DOHH2 (cell line): ENCODE measurements at regions not wholly inside any gene's neighbourhood (a gene's known extent, or its start where the extent isn't known, plus 50 kb on each side); places are given as distances from the start of the nearest gene placed in this dataset.

Source experiments
- H3F3A ChIP-seq: fragments of 200-600 bp; sonication (generic), shearing (Covaris generic); 2 replicates; pipeline ENCODE4 v1.6.0; 2016; ENCODE audit warnings: antibody characterized with exemption, mild to moderate bottlenecking; ENCODE audit not compliant: control insufficient read depth, insufficient read depth
- H3K27ac ChIP-seq: fragments of 200-600 bp; sonication (generic); 2 replicates; pipeline ENCODE4 v1.5.1; 2014; ENCODE audit warnings: low read depth, mild to moderate bottlenecking, low read length, moderate library complexity
- H3K27me3 ChIP-seq: fragments of 200-600 bp; sonication (generic); 2 replicates; pipeline ENCODE4 v1.6.1; 2014; ENCODE audit warnings: mild to moderate bottlenecking, low read length, mixed read lengths; ENCODE audit not compliant: control insufficient read depth
- H3K36me3 ChIP-seq: fragments of 200-600 bp; sonication (generic); 2 replicates; pipeline ENCODE4 v1.6.1; 2014; ENCODE audit warnings: mild to moderate bottlenecking, low read length, moderate library complexity, mixed read lengths; ENCODE audit not compliant: control insufficient read depth
- H3K4me1 ChIP-seq: fragments of 200-600 bp; sonication (generic); 2 replicates; pipeline ENCODE4 v1.6.1; 2014; ENCODE audit warnings: mild to moderate bottlenecking, low read length, mixed read lengths; ENCODE audit not compliant: control insufficient read depth
- H3K4me2 ChIP-seq: fragments of 200-600 bp; sonication (generic); 2 replicates; pipeline ENCODE4 v1.6.0; 2014; ENCODE audit warnings: mild to moderate bottlenecking, low read length, moderate library complexity
- H3K4me3 ChIP-seq: fragments of 200-600 bp; sonication (generic); 2 replicates; pipeline ENCODE4 v1.5.1; 2014; ENCODE audit warnings: mild to moderate bottlenecking, low read length, mixed read lengths
- H3K79me2 ChIP-seq: fragments of 200-600 bp; sonication (generic); 2 replicates; pipeline ENCODE4 v1.6.1; 2014; ENCODE audit warnings: mild to moderate bottlenecking, low read length, mixed read lengths; ENCODE audit not compliant: control insufficient read depth
- H3K9me2 ChIP-seq: fragments of 200-600 bp; sonication (generic); replicated peaks from 2 replicates; pipeline ENCODE4 v1.6.1; 2014; ENCODE audit warnings: mild to moderate bottlenecking, low read length, mixed read lengths; ENCODE audit not compliant: control insufficient read depth
- H3K9me3 ChIP-seq: fragments of 200-600 bp; sonication (generic); 2 replicates; pipeline ENCODE4 v1.6.1; 2014; ENCODE audit warnings: antibody characterized with exemption, low read length, mixed read lengths; ENCODE audit not compliant: control insufficient read depth, insufficient read depth
- H4K20me1 ChIP-seq: fragments of 200-600 bp; sonication (generic); 2 replicates; pipeline ENCODE4 v1.6.0; 2014; ENCODE audit warnings: low read depth, mild to moderate bottlenecking, antibody characterized with exemption, low read length, moderate library complexity; ENCODE audit not compliant: control insufficient read depth, insufficient read depth
- EZH2phosphoT487 ChIP-seq: fragments of 200-600 bp; sonication (generic); IDR thresholded peaks from 2 replicates; pipeline ENCODE4 v1.6.1; 2017; ENCODE audit warnings: borderline replicate concordance, mild to moderate bottlenecking, antibody characterized with exemption, low read length, moderate library complexity, mixed read lengths
- TF ChIP-seq, protein P1 (sequence below): fragments of 200-600 bp; sonication (generic); IDR thresholded peaks from one replicate; pipeline ENCODE4 v1.5.1; 2014; ENCODE audit warnings: antibody characterized with exemption, mild to moderate bottlenecking, low read depth, low read length; ENCODE audit not compliant: poor library complexity, severe bottlenecking

DNA sequence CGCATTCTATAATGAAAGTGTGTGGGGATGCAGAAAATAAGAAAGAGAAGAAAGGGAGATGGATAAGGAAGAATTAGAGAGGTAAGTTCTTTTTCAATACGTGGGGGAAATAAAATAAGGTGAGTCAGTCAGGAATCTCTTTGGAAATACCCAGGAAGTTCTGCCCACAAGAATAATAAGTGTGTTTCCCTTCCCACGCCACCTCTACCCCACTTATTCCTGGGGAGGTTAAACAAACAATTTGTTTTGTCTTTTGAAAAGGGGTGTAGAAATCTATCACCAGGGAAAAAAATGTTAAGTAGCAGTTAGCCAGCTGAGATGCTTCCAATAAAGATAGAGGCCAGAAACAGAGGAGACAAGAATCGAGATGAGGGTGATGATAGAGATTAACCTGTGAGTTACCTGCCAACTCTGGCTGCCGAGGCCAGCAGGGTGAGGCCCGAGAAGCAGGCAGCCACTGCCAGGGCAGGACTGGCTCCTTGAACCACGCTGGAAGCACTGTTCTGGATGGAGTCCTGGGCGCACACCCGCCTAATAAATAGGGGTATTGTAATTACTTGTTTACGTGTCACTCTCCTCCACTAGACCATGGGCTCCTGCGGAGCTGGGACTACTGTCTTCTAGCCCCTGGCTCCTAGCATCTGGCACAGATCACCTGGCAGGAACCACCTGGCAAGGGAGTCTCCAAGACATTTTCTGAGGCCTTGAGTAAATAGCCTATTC is 191.3 kb downstream of the FGFR2 start:
- H3K79me2 ChIP-seq: no peaks in the 10 kb centered on the region
- no peak for TF ChIP-seq EZH2phosphoT487
- TF ChIP-seq, protein P1, sequence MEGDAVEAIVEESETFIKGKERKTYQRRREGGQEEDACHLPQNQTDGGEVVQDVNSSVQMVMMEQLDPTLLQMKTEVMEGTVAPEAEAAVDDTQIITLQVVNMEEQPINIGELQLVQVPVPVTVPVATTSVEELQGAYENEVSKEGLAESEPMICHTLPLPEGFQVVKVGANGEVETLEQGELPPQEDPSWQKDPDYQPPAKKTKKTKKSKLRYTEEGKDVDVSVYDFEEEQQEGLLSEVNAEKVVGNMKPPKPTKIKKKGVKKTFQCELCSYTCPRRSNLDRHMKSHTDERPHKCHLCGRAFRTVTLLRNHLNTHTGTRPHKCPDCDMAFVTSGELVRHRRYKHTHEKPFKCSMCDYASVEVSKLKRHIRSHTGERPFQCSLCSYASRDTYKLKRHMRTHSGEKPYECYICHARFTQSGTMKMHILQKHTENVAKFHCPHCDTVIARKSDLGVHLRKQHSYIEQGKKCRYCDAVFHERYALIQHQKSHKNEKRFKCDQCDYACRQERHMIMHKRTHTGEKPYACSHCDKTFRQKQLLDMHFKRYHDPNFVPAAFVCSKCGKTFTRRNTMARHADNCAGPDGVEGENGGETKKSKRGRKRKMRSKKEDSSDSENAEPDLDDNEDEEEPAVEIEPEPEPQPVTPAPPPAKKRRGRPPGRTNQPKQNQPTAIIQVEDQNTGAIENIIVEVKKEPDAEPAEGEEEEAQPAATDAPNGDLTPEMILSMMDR: no peak
- no peak overlapping the region for H3K4me2 ChIP-seq
- H3K9me3 ChIP-seq: no peaks in the 10 kb centered on the region
- no peaks in the 10 kb centered on the region for H3K27me3 ChIP-seq
- no peaks in the 10 kb centered on the region for H3K4me1 ChIP-seq
- no peak overlapping the region for H3K4me3 ChIP-seq
- H3F3A ChIP-seq: no peaks in the 10 kb centered on the region
- H3K36me3 ChIP-seq: no peaks in the 10 kb centered on the region
- no peak overlapping the region for H3K27ac ChIP-seq
- H4K20me1 ChIP-seq: no peaks in the 10 kb centered on the region
- no peaks in the 10 kb centered on the region for H3K9me2 ChIP-seq

DNA sequence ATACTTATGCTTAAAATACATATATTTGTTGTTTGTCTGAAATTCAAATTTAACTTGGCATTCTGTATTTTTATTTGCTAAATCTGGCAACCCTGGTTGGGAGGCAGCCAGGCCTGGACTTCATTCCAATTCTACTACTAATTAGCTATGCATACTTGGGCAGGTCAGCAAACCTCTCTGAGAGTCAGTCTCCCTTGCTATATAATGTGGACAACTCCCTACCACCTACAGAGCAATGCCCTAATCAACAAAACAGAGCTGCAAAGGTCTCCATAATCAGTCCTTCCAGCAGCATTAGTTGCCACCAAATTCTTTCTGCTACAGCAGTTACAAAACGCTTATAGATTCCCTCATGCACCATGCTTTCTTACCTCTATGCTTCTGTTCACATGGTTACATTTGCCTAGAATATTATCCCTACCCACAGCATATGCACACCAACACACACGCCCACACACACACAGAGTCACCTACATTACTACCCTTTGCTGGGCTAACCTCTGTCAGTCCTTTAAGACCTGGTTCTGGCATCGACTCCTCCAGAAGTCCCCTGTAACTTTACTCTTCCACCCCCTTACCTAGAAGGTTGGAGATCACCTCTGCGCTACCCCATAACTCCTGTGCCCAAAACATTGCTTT is 188.7 kb downstream of the FGFR2 start:
- H4K20me1 ChIP-seq: no peaks in the 10 kb centered on the region
- no peak overlapping the region for H3K27ac ChIP-seq
- no peaks in the 10 kb centered on the region for H3K36me3 ChIP-seq
- H3K9me2 ChIP-seq: no peaks in the 10 kb centered on the region
- H3K9me3 ChIP-seq: no peaks in the 10 kb centered on the region
- H3K4me1 ChIP-seq: no peaks in the 10 kb centered on the region
- H3K4me2 ChIP-seq: no peak overlapping the region
- no peaks in the 10 kb centered on the region for H3K79me2 ChIP-seq
- H3K27me3 ChIP-seq: no peaks in the 10 kb centered on the region
- H3K4me3 ChIP-seq: no peak overlapping the region
- H3F3A ChIP-seq: no peaks in the 10 kb centered on the region
- TF ChIP-seq, protein P1: no peak
- no peak for TF ChIP-seq EZH2phosphoT487

DNA sequence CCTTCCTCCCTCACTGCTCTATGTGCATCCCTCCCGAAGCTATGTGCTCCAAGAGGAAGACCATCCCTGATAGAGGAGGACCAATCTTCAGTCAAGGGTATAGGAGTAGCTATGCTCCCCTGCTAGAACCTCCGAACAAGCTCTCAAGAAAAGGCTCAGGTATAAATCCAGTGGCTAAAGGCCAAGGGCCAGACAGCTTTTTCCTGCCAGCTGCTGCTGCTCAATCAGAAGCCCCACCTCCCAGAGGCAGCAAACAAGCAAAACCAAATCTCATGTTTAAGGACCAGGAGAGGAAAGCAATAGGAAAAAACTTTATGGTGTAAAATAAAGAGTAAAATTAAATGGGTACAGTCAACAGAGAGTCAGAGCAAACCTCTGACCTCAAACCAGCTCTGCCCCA is 187.2 kb downstream of the FGFR2 start:
- no peak for TF ChIP-seq EZH2phosphoT487
- TF ChIP-seq, protein P1: no peak
- H3K9me3 ChIP-seq: no peaks in the 10 kb centered on the region
- H3K27me3 ChIP-seq: no peaks in the 10 kb centered on the region
- no peak overlapping the region for H3K4me2 ChIP-seq
- no peak overlapping the region for H3K27ac ChIP-seq
- H3K36me3 ChIP-seq: no peaks in the 10 kb centered on the region
- no peaks in the 10 kb centered on the region for H3K79me2 ChIP-seq
- no peaks in the 10 kb centered on the region for H3F3A ChIP-seq
- H3K4me1 ChIP-seq: no peaks in the 10 kb centered on the region
- no peaks in the 10 kb centered on the region for H4K20me1 ChIP-seq
- H3K4me3 ChIP-seq: no peak overlapping the region
- no peaks in the 10 kb centered on the region for H3K9me2 ChIP-seq
